ENCODE measurements at regions not wholly inside any gene's neighbourhood (a gene's known extent, or its start where the extent isn't known, plus 50 kb on each side); places are given as distances from the start of the nearest gene placed in this dataset.

- TF ChIP-seq CTCF (conservative IDR thresholded peaks at IDR 0.05) = no peak
- TF ChIP-seq EZH2 (IDR thresholded peaks at IDR 0.05; ENCODE audit: low read depth) = no peak
Observed at GRCh38 chr13:79815041-79815440, 334.1 kb downstream of the NDFIP2 start.
